Left hindlimb (tissue), 1 donor: ENCODE measurements at regions not wholly inside any gene's neighbourhood (a gene's known extent, or its start where the extent isn't known, plus 50 kb on each side); places are given as distances from the start of the nearest gene placed in this dataset.
"Not testable (repeated sequence)": the region's sequence is repeated elsewhere in the genome, so short reads cannot be mapped to it uniquely, and the experiment has no call there.

Experiments
- DNase-seq: peaks from one replicate; pipeline ENCODE4 v3.0.0-alpha.2; 2018

GRCh38 chr2:183465048-183465447 lies 340.8 kb downstream of the NUP35 start:
- DNase-seq = no peak

- DNase-seq = no peak
Measured at GRCh38 chr2:183474912-183475695, 350.9 kb downstream of the NUP35 start.

GRCh38 chr2:183476490-183476889 lies 352.2 kb downstream of the NUP35 start:
- no peak for DNase-seq

GRCh38 chr2:183477296-183477695 lies 353.1 kb downstream of the NUP35 start:
- DNase-seq = no peak

- DNase-seq = not testable (repeated sequence)
Measured at GRCh38 chr2:183478941-183479595, 354.8 kb downstream of the NUP35 start.

- DNase-seq = no peak
Measured at GRCh38 chr2:183487326-183487725, 363.1 kb downstream of the NUP35 start.

GRCh38 chr2:183488421-183488820 lies 364.2 kb downstream of the NUP35 start:
- no peak for DNase-seq

- no peak for DNase-seq
Measured at GRCh38 chr2:183490489-183490888, 366.2 kb downstream of the NUP35 start.

GRCh38 chr2:183490914-183491313 lies 366.7 kb downstream of the NUP35 start:
- DNase-seq = peak; percentile 64

- DNase-seq = no peak
Measured at GRCh38 chr2:183493040-183493439, 368.8 kb downstream of the NUP35 start.

GRCh38 chr2:183495079-183495478 lies 370.8 kb downstream of the NUP35 start:
- no peak for DNase-seq

GRCh38 chr2:183495589-183496267 lies 371.5 kb downstream of the NUP35 start:
- DNase-seq = no peak

- no peak for DNase-seq
Measured at GRCh38 chr2:183497861-183498260, 373.6 kb downstream of the NUP35 start.

GRCh38 chr2:183505911-183506310 lies 381.7 kb downstream of the NUP35 start:
- no peak for DNase-seq

- no peak for DNase-seq
Measured at GRCh38 chr2:183511154-183511553, 386.9 kb downstream of the NUP35 start.

- no peak for DNase-seq
Measured at GRCh38 chr2:183519371-183520056, 395.3 kb downstream of the NUP35 start.

GRCh38 chr2:183521911-183522310 lies 397.7 kb downstream of the NUP35 start:
- no peak for DNase-seq

- no peak for DNase-seq
Measured at GRCh38 chr2:183522489-183523266, 398.4 kb downstream of the NUP35 start.

GRCh38 chr2:183530333-183530901 lies 406.2 kb downstream of the NUP35 start:
- no peak for DNase-seq

- no peak for DNase-seq
Measured at GRCh38 chr2:183532514-183532913, 408.3 kb downstream of the NUP35 start.

- DNase-seq = no peak
Measured at GRCh38 chr2:183533021-183533420, 408.8 kb downstream of the NUP35 start.

- no peak for DNase-seq
Measured at GRCh38 chr2:183536290-183536689, 412.0 kb downstream of the NUP35 start.
